MM.1S (cell line): ENCODE measurements at regions not wholly inside any gene's neighbourhood (a gene's known extent, or its start where the extent isn't known, plus 50 kb on each side); places are given as distances from the start of the nearest gene placed in this dataset.
"Not testable (repeated sequence)": the region's sequence is repeated elsewhere in the genome, so short reads cannot be mapped to it uniquely, and the experiment has no call there.

Experiments used
- DNase-seq: peaks from one replicate; pipeline ENCODE4 v3.0.0-alpha.2; 2015
- H2AFZ ChIP-seq: fragments of 300-600 bp; sonication (generic); 2 replicates; pipeline ENCODE4 v1.6.0; 2016; ENCODE audit warnings: antibody characterized with exemption, low read length
- H3F3A ChIP-seq: fragments of 300-600 bp; sonication (generic); 2 replicates; pipeline ENCODE4 v1.6.1; 2016; ENCODE audit warnings: mild to moderate bottlenecking, antibody characterized with exemption, low read length, moderate library complexity, mixed read lengths; ENCODE audit not compliant: insufficient read depth
- H3K27ac ChIP-seq: fragments of 300-600 bp; sonication (generic); 2 replicates; pipeline ENCODE4 v1.5.1; 2016; ENCODE audit warnings: mild to moderate bottlenecking, low read length
- H3K27me3 ChIP-seq: fragments of 300-600 bp; sonication (generic); replicated peaks from 2 replicates; pipeline ENCODE4 v1.6.0; 2016; ENCODE audit warnings: low read length; ENCODE audit not compliant: insufficient read depth
- H3K36me3 ChIP-seq: fragments of 300-600 bp; sonication (generic); replicated peaks from 2 replicates; pipeline ENCODE4 v1.6.1; 2016; ENCODE audit warnings: mild to moderate bottlenecking, low read length, mixed read lengths; ENCODE audit not compliant: insufficient read depth
- H3K4me1 ChIP-seq: fragments of 300-600 bp; sonication (generic); 2 replicates; pipeline ENCODE4 v1.6.1; 2016; ENCODE audit warnings: low read length, mixed read lengths
- H3K4me2 ChIP-seq: fragments of 300-600 bp; sonication (generic); 2 replicates; pipeline ENCODE4 v1.6.0; 2016; ENCODE audit warnings: low read depth, low read length
- H3K4me3 ChIP-seq: fragments of 300-600 bp; sonication (generic); 2 replicates; pipeline ENCODE4 v1.5.1; 2016; ENCODE audit warnings: low read length, mixed read lengths
- H3K79me2 ChIP-seq: fragments of 300-600 bp; sonication (generic); 2 replicates; pipeline ENCODE4 v1.6.1; 2016; ENCODE audit warnings: mixed run types, low read length, mixed read lengths
- H3K9ac ChIP-seq: fragments of 300-600 bp; sonication (generic); 2 replicates; pipeline ENCODE4 v1.6.1; 2016; ENCODE audit warnings: low read length, mixed read lengths
- H3K9me2 ChIP-seq: fragments of 300-600 bp; sonication (generic); replicated peaks from 2 replicates; pipeline ENCODE4 v1.6.1; 2016; ENCODE audit warnings: mild to moderate bottlenecking, low read length, mixed read lengths; ENCODE audit not compliant: insufficient read depth
- H3K9me3 ChIP-seq: fragments of 300-600 bp; sonication (generic); replicated peaks from 2 replicates; pipeline ENCODE4 v1.6.1; 2016; ENCODE audit warnings: mild to moderate bottlenecking, low read length, mixed read lengths; ENCODE audit not compliant: insufficient read depth
- H4K20me1 ChIP-seq: fragments of 300-600 bp; sonication (generic); 2 replicates; pipeline ENCODE4 v1.6.1; 2016; ENCODE audit warnings: mild to moderate bottlenecking, low read length, moderate library complexity, mixed read lengths; ENCODE audit not compliant: insufficient read depth
- CTCF ChIP-seq: fragments of 300-600 bp; sonication (generic); IDR thresholded peaks from 2 replicates; pipeline ENCODE4 v1.5.1; 2016; ENCODE audit warnings: antibody characterized with exemption, low read length, mixed read lengths
- EZH2 ChIP-seq: fragments of 300-600 bp; sonication (generic); optimal IDR thresholded peaks from 2 replicates; pipeline ENCODE3; 2017; ENCODE audit warnings: low read depth, mild to moderate bottlenecking, antibody characterized with exemption, low read length, mixed read lengths
- EZH2phosphoT487 ChIP-seq: fragments of 300-600 bp; sonication (generic); IDR thresholded peaks from 2 replicates; pipeline ENCODE4 v1.6.1; 2018; ENCODE audit warnings: antibody characterized with exemption, low read length

DNA sequence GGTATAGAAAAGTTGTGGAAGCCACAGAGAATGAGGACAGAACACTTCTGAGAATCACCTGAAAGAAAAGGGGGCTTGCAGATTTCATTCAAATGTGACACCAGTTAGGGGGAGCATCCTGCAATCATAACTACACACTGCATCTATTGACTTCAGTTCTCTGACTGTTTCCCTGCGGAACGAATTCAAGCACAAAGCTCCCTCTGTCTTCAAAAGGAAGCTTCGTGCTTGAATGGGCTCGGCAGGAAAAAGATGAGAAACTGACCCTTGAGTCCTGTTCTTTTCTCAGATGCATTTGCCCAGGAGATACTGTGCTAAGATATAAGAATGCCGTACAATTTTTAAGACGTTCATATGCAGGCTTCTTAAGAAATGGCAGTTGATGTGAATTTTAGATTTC, 2000.4 kb upstream of the RAG2 start:
- no peak overlapping the region for H3K4me3 ChIP-seq
- H3K79me2 ChIP-seq, result no peaks in the 10 kb centered on the region
- H3K36me3 ChIP-seq, result no peaks in the 10 kb centered on the region
- TF ChIP-seq CTCF, result no peak
- TF ChIP-seq EZH2phosphoT487, result no peak
- no peak for TF ChIP-seq EZH2
- no peaks in the 10 kb centered on the region for H3K9me3 ChIP-seq
- H3F3A ChIP-seq, result no peaks in the 10 kb centered on the region
- H4K20me1 ChIP-seq, result no peaks in the 10 kb centered on the region
- no peak overlapping the region for H2AFZ ChIP-seq
- H3K27me3 ChIP-seq, result no peaks in the 10 kb centered on the region
- no peak overlapping the region for H3K27ac ChIP-seq
- no peak overlapping the region for H3K9ac ChIP-seq
- DNase-seq, result no peak
- no peaks in the 10 kb centered on the region for H3K4me1 ChIP-seq
- no peaks in the 10 kb centered on the region for H3K9me2 ChIP-seq
- H3K4me2 ChIP-seq, result no peak overlapping the region

DNA sequence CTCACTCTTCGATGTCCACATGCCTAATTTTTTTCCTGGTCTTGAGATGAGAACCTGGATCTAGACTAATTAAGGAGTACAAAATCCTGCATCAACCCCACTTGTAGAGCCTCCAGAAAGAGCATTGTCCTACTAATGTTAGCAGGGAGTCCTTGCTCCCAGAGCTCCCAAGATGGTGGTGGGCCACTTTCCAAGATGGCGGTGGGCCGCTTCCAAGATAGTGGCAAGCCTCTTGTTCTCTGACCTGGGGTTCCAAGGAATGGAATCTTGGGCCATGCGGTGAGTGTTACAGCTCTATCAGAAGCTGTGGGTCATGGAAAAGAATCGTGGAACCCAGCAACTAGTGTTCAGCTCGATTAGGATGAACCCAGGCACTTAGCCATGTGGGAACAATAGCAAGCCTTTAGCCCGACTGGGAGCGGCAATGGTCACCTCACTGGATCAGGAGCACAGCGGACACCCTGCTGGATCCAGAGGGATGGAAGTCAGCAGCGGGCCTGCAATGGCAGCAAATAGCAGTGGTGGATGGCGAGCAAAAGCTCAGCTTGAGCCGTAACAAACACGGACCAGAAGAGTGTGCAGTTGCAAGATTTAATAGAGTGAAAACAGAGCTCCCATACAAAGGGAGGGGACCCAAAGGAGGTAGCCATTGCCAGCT, 1997.5 kb upstream of the RAG2 start:
- H3K36me3 ChIP-seq, H3K27me3 ChIP-seq, H3K4me2 ChIP-seq: not testable (repeated sequence)

GRCh38 chr11:38594895-38595294, 1996.9 kb upstream of the RAG2 start:
- H3K36me3 ChIP-seq, result no peaks in the 10 kb centered on the region
- no peak for DNase-seq
- no peaks in the 10 kb centered on the region for H3F3A ChIP-seq
- no peak overlapping the region for H3K27ac ChIP-seq
- H2AFZ ChIP-seq, result no peak overlapping the region
- H3K9ac ChIP-seq, result no peak overlapping the region
- TF ChIP-seq CTCF (no peak), EZH2 (no peak), EZH2phosphoT487 (no peak)
- H3K4me1 ChIP-seq, result no peaks in the 10 kb centered on the region
- no peaks in the 10 kb centered on the region for H3K9me3 ChIP-seq
- no peaks in the 10 kb centered on the region for H3K27me3 ChIP-seq
- no peaks in the 10 kb centered on the region for H4K20me1 ChIP-seq
- H3K4me3 ChIP-seq, result no peak overlapping the region
- H3K79me2 ChIP-seq, result no peaks in the 10 kb centered on the region
- H3K9me2 ChIP-seq, result no peaks in the 10 kb centered on the region
- H3K4me2 ChIP-seq, result no peak overlapping the region

More for the DNA sequence above, 1997.5 kb upstream of the RAG2 start:
- H3F3A ChIP-seq, H3K9me3 ChIP-seq, DNase-seq, H2AFZ ChIP-seq, H3K9me2 ChIP-seq, H3K4me1 ChIP-seq, H3K79me2 ChIP-seq, H3K27ac ChIP-seq, H3K9ac ChIP-seq, H3K4me3 ChIP-seq, H4K20me1 ChIP-seq: not testable (repeated sequence)

- Histone ChIP-seq H4K20me1 (no peaks in the 10 kb centered on the region), H2AFZ (no peak overlapping the region), H3K9me3 (no peaks in the 10 kb centered on the region), H3K4me3 (no peak overlapping the region), H3K9ac (no peak overlapping the region), H3K27me3 (no peaks in the 10 kb centered on the region), H3K4me1 (no peaks in the 10 kb centered on the region), H3K9me2 (no peaks in the 10 kb centered on the region), H3K36me3 (no peaks in the 10 kb centered on the region), H3K4me2 (no peak overlapping the region), H3K79me2 (no peaks in the 10 kb centered on the region), H3K27ac (no peak overlapping the region), H3F3A (no peaks in the 10 kb centered on the region)
- no peak for DNase-seq
- no peak for TF ChIP-seq EZH2
- TF ChIP-seq EZH2phosphoT487, result no peak
Measured at GRCh38 chr11:38593649-38594048, 1995.6 kb upstream of the RAG2 start.
